Gastroesophageal sphincter (tissue), 4 donors: ENCODE measurements at regions not wholly inside any gene's neighbourhood (a gene's known extent, or its start where the extent isn't known, plus 50 kb on each side); places are given as distances from the start of the nearest gene placed in this dataset.

Experiments used
- ATAC-seq: fragments of 150-250 bp; one replicate; pipeline ENCODE4 v1.9.1; 2016; ENCODE audit warnings: mild to moderate bottlenecking, moderate library complexity
- H3K27ac ChIP-seq, 4 donors: fragments of 200-600 bp; sonication (generic) in 3 of 4; 1 replicate in 3 of 4; 2 replicates in 1 of 4; pipeline ENCODE4 v1.5.1; 2016 to 2019
- H3K27me3 ChIP-seq: fragments of 200-600 bp; sonication (generic); one replicate; pipeline ENCODE4 v1.5.1; 2019
- H3K36me3 ChIP-seq, 2 donors: fragments of 200-600 bp; sonication (generic); one replicate each; pipeline ENCODE4 v1.5.1; 2019; ENCODE audit warnings: control low read depth in 1 of 2
- H3K4me1 ChIP-seq, 3 donors: fragments of 200-600 bp; sonication (generic); 1 replicate in 2 of 3; 2 replicates in 1 of 3; pipeline ENCODE4 v1.5.1; 2016 to 2019; ENCODE audit warnings: control low read depth in 2 of 3
- H3K4me3 ChIP-seq, 2 donors: fragments of 200-600 bp; sonication (generic); one replicate each; pipeline ENCODE4 v1.5.1; 2019; ENCODE audit warnings: mild to moderate bottlenecking in 1 of 2, moderate library complexity in 1 of 2
- H3K9me3 ChIP-seq, 3 donors: fragments of 200-600 bp; sonication (generic); one replicate each; pipeline ENCODE4 v1.5.1; 2017 to 2019; ENCODE audit warnings: control low read depth in 2 of 3
- CTCF ChIP-seq, 4 experiments: fragments of 200-600 bp in 2 of 4; fragments of 450-650 bp in 2 of 4; sonication (generic) in 1 of 4; IDR thresholded peaks; one replicate each; pipeline ENCODE4 v1.5.1; 2017 to 2019; ENCODE audit warnings: antibody characterized with exemption in 4 of 4, mild to moderate bottlenecking in 2 of 4, moderate library complexity in 2 of 4
- EP300 ChIP-seq: sonication (generic); formaldehyde crosslinking; IDR thresholded peaks from one replicate; pipeline ENCODE4 v1.6.1; 2017; ENCODE audit warnings: antibody characterized with exemption, mild to moderate bottlenecking
- POLR2A ChIP-seq, 2 donors: fragments of 450-650 bp; IDR thresholded peaks; one replicate each; pipeline ENCODE4 v1.6.1; 2017; ENCODE audit warnings: antibody characterized with exemption in 2 of 2, mild to moderate bottlenecking in 2 of 2, moderate library complexity in 1 of 2
- POLR2AphosphoS5 ChIP-seq: sonication (generic); formaldehyde crosslinking; IDR thresholded peaks from one replicate; pipeline ENCODE4 v1.6.1; 2017; ENCODE audit warnings: antibody characterized with exemption
- WGBS, 2 donors: methylation state at CpG; one replicate each; pipeline ENCODE4 v1.1.5; 2018; ENCODE audit warnings: low coverage in 1 of 2; 5-methylcytosine and 5-hydroxymethylcytosine counted together

DNA sequence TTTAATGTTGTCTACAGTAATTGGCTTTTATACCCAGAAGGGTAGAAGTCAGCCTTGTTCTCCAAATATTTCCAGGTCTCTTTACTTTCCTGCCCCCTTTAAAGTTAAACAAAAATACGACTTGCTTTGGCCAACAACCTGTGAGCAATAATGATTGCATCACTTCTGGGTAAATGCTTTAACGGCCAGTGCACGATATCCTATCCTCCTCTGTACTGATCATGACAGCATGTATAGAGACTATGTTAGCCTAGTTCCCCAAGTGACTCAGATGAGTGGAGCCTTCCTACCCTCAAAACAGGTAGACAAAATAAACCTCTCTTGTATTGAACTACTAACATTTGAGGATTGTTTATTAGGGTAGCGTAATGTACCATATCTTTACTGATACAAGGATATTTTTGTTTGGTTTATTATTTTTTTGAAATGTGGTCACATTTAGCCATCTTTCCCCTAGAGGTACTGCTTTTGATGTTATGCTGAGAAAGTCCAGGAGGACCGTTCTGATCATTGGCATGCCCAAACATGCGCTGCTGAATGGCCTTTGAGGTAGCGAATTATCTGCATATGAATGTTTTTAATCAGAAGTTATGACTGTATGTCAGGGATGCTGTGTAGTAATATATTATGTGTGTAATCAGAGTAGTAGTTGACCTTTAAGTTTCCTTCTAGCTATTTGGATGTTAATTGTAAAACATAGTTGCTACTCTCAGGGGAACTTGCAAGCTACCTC is 262.6 kb upstream of the DCC start:
- 74 to 91% methylated on average over 7 of the region's 7 CpGs for WGBS, 2 donors
- H3K4me1 ChIP-seq = no peaks in the 10 kb centered on the region
- ATAC-seq = no peak
- H3K4me3 ChIP-seq = no peak overlapping the region
- H3K27ac ChIP-seq = no peak overlapping the region
- H3K9me3 ChIP-seq = no peaks in the 10 kb centered on the region
- no peaks in the 10 kb centered on the region for H3K36me3 ChIP-seq
- no peaks in the 10 kb centered on the region for H3K27me3 ChIP-seq
- TF ChIP-seq POLR2AphosphoS5 = no peak

GRCh38 chr18:52082246-52082645 is 257.8 kb upstream of the DCC start:
- Histone ChIP-seq H3K36me3 (no peaks in the 10 kb centered on the region), H3K4me3 (no peak overlapping the region), H3K9me3 (no peaks in the 10 kb centered on the region), H3K27ac (no peak overlapping the region), H3K27me3 (no peaks in the 10 kb centered on the region), H3K4me1 (no peaks in the 10 kb centered on the region)
- 14 to 44% methylated on average over 1 of the region's 1 CpG for WGBS, 2 donors
- no peak for ATAC-seq
- TF ChIP-seq POLR2AphosphoS5 = no peak
- TF ChIP-seq EP300 = no peak
- no peak for TF ChIP-seq POLR2A (IDR thresholded peaks at IDR 0.05)
- no peak for TF ChIP-seq CTCF (IDR thresholded peaks at IDR 0.05)

- 75 to 77% methylated on average over 2 of the region's 2 CpGs for WGBS, 2 donors
These were observed 252.9 kb upstream of the DCC start for GRCh38 chr18:52087140-52087539.

DNA sequence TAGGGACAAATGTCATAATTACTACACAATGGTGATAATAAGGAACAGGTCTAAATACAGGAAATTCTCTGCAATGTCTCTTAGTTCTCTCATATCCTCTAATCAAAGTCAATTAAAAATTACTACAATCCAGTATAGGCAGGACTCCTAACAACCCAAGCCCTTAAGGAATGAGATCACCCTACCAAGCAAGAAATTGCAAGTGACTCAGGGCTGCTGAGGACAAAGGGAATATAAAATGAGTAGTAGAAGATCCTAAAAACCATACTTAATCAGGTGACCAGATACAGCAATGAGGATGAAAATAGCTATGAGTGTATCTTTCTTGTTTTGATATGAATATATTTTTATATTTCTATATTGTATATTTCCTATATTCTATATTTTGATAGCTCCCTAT is 250.0 kb upstream of the DCC start:
- Histone ChIP-seq H3K27me3 (no peaks in the 10 kb centered on the region), H3K4me1 (no peaks in the 10 kb centered on the region), H3K4me3 (no peak overlapping the region), H3K27ac (no peak overlapping the region), H3K36me3 (no peaks in the 10 kb centered on the region), H3K9me3 (no peaks in the 10 kb centered on the region)
- no peak for ATAC-seq
- TF ChIP-seq EP300 (no peak), POLR2A (IDR thresholded peaks at IDR 0.05) (no peak), CTCF (IDR thresholded peaks at IDR 0.05) (no peak), POLR2AphosphoS5 (no peak)

More at GRCh38 chr18:52087140-52087539, 252.9 kb upstream of the DCC start:
- Histone ChIP-seq H3K9me3 (no peaks in the 10 kb centered on the region), H3K4me1 (no peaks in the 10 kb centered on the region), H3K36me3 (no peaks in the 10 kb centered on the region), H3K27ac (no peak overlapping the region), H3K27me3 (no peaks in the 10 kb centered on the region), H3K4me3 (no peak overlapping the region)
- ATAC-seq = no peak
- TF ChIP-seq EP300 (no peak), POLR2A (IDR thresholded peaks at IDR 0.05) (no peak), POLR2AphosphoS5 (no peak), CTCF (IDR thresholded peaks at IDR 0.05) (no peak)

- TF ChIP-seq POLR2AphosphoS5 = no peak
- no peak for TF ChIP-seq POLR2A (IDR thresholded peaks at IDR 0.05)
- TF ChIP-seq CTCF (IDR thresholded peaks at IDR 0.05) = no peak
- TF ChIP-seq EP300 = no peak
- 59 to 83% methylated on average over 1 of the region's 1 CpG for WGBS, 2 donors
- no peaks in the 10 kb centered on the region for H3K4me1 ChIP-seq
- H3K36me3 ChIP-seq = no peaks in the 10 kb centered on the region
- H3K27ac ChIP-seq = no peak overlapping the region
- no peaks in the 10 kb centered on the region for H3K9me3 ChIP-seq
- no peak overlapping the region for H3K4me3 ChIP-seq
- no peaks in the 10 kb centered on the region for H3K27me3 ChIP-seq
- ATAC-seq = no peak
These were observed 246.8 kb upstream of the DCC start for GRCh38 chr18:52093171-52093570.
